ENCODE measurements at regions not wholly inside any gene's neighbourhood (a gene's known extent, or its start where the extent isn't known, plus 50 kb on each side); places are given as distances from the start of the nearest gene placed in this dataset.

DNA sequence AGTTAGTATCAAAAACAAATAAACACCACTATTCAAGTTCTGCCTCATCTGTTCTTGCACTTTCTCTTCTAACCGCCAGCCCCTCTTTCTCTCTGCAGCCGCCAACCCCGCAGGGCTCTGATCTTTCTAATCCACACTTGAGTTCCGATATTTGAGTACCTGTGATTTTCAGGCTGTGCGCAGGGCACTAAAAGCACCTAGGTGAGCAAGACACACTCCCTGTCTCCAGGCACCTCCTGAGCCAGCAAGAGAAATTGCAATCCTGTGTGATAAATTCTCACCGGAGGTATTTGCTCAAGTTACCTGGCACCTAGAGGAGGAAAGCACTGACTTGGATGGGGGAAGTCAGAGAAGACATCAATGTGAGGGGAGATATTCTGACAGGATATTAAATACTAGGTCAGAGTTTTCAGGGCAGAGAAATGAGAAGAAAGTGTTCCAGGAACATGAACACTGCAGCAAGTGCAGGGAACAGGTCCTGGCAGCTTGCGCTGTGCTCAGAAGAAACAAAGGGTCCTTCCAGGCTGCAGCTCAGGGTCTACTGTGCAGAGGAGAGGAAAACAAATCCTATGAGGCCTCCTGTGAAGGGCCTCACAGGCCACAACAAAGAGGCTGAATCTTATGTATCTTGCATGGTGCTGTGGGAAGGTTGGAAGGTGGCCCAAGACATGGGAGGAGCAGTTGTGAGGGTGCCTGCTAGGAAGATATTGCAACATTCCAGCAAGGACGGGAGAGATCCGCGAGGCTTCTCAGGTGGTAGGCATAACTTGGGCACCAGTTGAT lies 568.7 kb upstream of the MGMT start:
- TF ChIP-seq, protein P1, sequence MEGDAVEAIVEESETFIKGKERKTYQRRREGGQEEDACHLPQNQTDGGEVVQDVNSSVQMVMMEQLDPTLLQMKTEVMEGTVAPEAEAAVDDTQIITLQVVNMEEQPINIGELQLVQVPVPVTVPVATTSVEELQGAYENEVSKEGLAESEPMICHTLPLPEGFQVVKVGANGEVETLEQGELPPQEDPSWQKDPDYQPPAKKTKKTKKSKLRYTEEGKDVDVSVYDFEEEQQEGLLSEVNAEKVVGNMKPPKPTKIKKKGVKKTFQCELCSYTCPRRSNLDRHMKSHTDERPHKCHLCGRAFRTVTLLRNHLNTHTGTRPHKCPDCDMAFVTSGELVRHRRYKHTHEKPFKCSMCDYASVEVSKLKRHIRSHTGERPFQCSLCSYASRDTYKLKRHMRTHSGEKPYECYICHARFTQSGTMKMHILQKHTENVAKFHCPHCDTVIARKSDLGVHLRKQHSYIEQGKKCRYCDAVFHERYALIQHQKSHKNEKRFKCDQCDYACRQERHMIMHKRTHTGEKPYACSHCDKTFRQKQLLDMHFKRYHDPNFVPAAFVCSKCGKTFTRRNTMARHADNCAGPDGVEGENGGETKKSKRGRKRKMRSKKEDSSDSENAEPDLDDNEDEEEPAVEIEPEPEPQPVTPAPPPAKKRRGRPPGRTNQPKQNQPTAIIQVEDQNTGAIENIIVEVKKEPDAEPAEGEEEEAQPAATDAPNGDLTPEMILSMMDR (conservative IDR thresholded peaks at IDR 0.05; ENCODE audit: low read depth, low read length) = no peak
- DNase-seq (ENCODE audit: low read depth) = no peak
- no peak overlapping the region for H3K4me3 ChIP-seq (ENCODE audit: low read length)

GRCh38 chr10:128898916-128899195 lies 568.2 kb upstream of the MGMT start:
- H3K4me3 ChIP-seq (ENCODE audit: low read length) = no peak overlapping the region
- DNase-seq (ENCODE audit: low read depth) = no peak
- TF ChIP-seq, protein P1 (conservative IDR thresholded peaks at IDR 0.05; ENCODE audit: low read depth, low read length) = no peak

DNA sequence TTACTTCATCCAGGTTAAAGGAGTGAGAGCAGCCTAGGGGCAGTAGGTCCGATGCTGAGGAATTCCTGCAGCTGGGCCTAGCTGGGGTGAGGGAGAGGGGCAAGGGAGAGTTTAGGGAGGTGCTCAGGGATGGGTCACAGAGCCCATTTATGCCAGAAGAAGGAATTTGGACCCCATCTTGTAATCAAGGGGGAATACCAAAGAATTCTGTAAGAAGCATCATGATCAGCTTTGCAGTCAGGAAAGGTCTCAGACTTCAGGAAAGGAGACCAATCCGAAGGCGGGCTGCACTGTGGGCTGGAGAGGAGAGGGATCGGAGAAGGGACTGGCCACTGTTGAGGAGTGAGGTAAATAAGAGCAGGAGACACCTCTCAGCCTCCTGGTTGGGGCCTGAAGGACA lies 566.6 kb upstream of the MGMT start:
- DNase-seq (ENCODE audit: low read depth) = no peak
- TF ChIP-seq, protein P1 (conservative IDR thresholded peaks at IDR 0.05; ENCODE audit: low read depth, low read length) = no peak
- H3K4me3 ChIP-seq (ENCODE audit: low read length) = no peak overlapping the region

DNA sequence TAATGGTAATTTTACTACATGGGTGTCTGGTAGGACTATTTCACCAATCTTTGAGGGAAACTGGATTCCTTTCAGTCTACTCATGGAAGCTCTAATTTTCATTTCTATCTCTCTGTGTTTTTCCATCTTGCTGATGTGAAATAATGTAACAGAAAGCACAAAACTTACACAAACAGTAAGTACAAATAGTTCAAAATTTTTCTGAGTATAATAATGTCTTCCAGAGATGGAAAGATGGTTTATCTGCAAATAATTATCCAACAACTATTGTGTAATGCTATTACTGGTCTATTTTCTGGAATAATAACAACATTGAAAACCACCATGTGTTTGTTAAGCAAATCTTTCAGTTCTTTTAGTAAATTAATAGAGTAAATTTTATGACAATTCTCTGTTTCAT lies 565.8 kb upstream of the MGMT start:
- no peak for DNase-seq (ENCODE audit: low read depth)
- H3K4me3 ChIP-seq (ENCODE audit: low read length) = no peak overlapping the region
- TF ChIP-seq, protein P1 (conservative IDR thresholded peaks at IDR 0.05; ENCODE audit: low read depth, low read length) = no peak

DNA sequence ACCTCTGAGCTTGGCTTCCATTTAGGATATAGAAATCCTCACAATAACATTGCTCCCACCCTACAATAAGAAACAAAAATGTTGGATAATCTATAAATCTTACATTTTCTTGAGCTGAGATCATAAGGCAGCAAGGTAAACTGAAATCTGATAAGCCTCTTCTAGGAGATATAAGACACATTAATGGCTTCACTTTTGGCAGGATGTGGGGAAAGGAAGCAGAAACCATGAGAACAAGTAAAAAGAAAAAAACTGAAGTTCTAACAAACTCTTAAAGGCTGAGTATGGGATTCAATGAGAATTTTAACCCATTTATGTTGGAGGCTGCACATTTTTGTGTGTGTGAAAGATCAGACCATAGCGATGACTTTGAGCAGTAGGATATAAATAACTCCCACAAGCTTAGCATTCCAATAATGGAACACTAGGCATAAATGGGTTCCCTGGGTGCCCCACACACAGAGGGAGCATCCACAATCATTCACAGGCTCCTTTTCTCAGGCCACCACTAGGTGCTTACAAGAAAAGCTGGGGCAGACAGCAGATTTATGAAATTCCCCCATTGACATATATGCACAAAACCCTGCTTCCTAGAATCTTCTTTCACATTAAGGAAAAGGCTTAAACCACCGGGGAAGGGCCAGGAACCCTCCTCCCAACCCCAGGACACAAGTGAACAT lies 564.9 kb upstream of the MGMT start:
- TF ChIP-seq, protein P1 (conservative IDR thresholded peaks at IDR 0.05; ENCODE audit: low read depth, low read length) = no peak
- no peak overlapping the region for H3K4me3 ChIP-seq (ENCODE audit: low read length)
- DNase-seq (ENCODE audit: low read depth) = no peak

DNA sequence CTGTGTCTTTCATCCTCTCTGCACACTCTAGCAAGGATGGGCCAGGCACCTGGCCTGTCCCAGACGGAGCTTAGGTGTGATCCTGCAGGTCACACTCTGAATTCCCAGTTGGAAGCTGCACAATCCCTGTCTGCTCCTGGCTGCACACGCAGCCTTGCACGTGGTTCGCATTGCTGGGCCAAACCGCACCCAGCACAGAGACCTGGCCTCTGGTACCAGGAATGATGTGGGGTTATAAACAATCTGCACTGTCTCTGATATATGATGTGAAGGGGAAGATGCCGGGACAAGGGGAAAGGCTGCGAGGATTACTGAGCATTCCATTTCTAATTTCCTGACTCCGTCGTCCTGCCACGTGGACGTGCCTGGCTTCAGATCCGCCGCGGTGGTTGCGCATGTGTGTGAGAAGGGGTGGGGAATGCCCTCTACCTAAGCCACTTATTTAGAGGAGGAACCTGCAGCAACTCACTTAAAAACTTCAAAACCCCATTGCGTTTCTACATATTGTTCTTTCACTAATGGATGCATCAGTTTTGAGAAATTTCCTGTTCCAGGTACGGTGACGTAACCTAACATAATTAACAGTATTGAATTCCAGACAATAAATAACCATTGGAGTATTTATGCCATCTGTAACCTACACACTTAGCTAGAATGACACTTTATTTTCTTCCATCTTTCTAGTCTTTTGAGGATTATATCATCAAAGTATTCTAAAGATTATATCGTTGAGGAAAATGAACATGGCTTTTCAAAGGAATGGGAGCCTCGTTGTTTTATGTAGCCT lies 559.7 kb upstream of the MGMT start:
- DNase-seq (ENCODE audit: low read depth) = no peak
- H3K4me3 ChIP-seq (ENCODE audit: low read length) = no peak overlapping the region
- TF ChIP-seq, protein P1 (conservative IDR thresholded peaks at IDR 0.05; ENCODE audit: low read depth, low read length) = no peak
